HG03521 (cell line): ENCODE measurements at regions not wholly inside any gene's neighbourhood (a gene's known extent, or its start where the extent isn't known, plus 50 kb on each side); places are given as distances from the start of the nearest gene placed in this dataset.

Experiments used
- ATAC-seq: cut with Tn5 transposase; IDR thresholded peaks from one replicate; pipeline ENCODE4 v1.9.1; 2021; ENCODE audit warnings: mild to moderate bottlenecking, moderate library complexity; ENCODE audit not compliant: unreplicated experiment

GRCh38 chr3:103705641-103706040, 1270.8 kb downstream of the ZPLD1 start:
- ATAC-seq: no peak

- ATAC-seq: no peak
Measured at GRCh38 chr3:103706671-103707070, 1271.9 kb downstream of the ZPLD1 start.

GRCh38 chr3:103711670-103712069, 1276.9 kb downstream of the ZPLD1 start:
- ATAC-seq: no peak

- ATAC-seq: no peak
Measured at GRCh38 chr3:103712320-103713008, 1277.6 kb downstream of the ZPLD1 start.

- ATAC-seq: no peak
Measured at GRCh38 chr3:103729547-103729946, 1294.7 kb downstream of the ZPLD1 start.

- ATAC-seq: no peak
Measured at GRCh38 chr3:103730744-103731143, 1295.9 kb downstream of the ZPLD1 start.

- no peak for ATAC-seq
Measured at GRCh38 chr3:103752986-103753385, 1318.2 kb downstream of the ZPLD1 start.

- no peak for ATAC-seq
Measured at GRCh38 chr3:103767635-103768034, 1332.8 kb downstream of the ZPLD1 start.

- no peak for ATAC-seq
Measured at GRCh38 chr3:103785017-103785416, 1350.2 kb downstream of the ZPLD1 start.

GRCh38 chr3:103785537-103785936, 1350.7 kb downstream of the ZPLD1 start:
- no peak for ATAC-seq

- no peak for ATAC-seq
Measured at GRCh38 chr3:103786296-103786695, 1351.5 kb downstream of the ZPLD1 start.

GRCh38 chr3:103787164-103787871, 1352.5 kb downstream of the ZPLD1 start:
- ATAC-seq: no peak

- ATAC-seq: no peak
Measured at GRCh38 chr3:103787879-103788278, 1353.1 kb downstream of the ZPLD1 start.

- no peak for ATAC-seq
Measured at GRCh38 chr3:103791786-103792515, 1357.1 kb downstream of the ZPLD1 start.

GRCh38 chr3:103794656-103795055, 1359.8 kb downstream of the ZPLD1 start:
- no peak for ATAC-seq

GRCh38 chr3:103796068-103796467, 1361.3 kb downstream of the ZPLD1 start:
- ATAC-seq: no peak

GRCh38 chr3:103803787-103804186, 1369.0 kb downstream of the ZPLD1 start:
- no peak for ATAC-seq

- ATAC-seq: no peak
Measured at GRCh38 chr3:103810167-103810566, 1375.4 kb downstream of the ZPLD1 start.

GRCh38 chr3:103813955-103814354, 1379.1 kb downstream of the ZPLD1 start:
- ATAC-seq: no peak

- ATAC-seq: no peak
Measured at GRCh38 chr3:103818398-103818797, 1383.6 kb downstream of the ZPLD1 start.

- ATAC-seq: no peak
Measured at GRCh38 chr3:103818800-103819199, 1384.0 kb downstream of the ZPLD1 start.

GRCh38 chr3:103825586-103825985, 1390.8 kb downstream of the ZPLD1 start:
- no peak for ATAC-seq
